SK-N-SH (cell line): ENCODE measurements at regions not wholly inside any gene's neighbourhood (a gene's known extent, or its start where the extent isn't known, plus 50 kb on each side); places are given as distances from the start of the nearest gene placed in this dataset.

Experiments
- CTCF ChIA-PET: fragments of 300-600, 350-600 bp; formaldehyde crosslinking; extraction: SDS; loops from one replicate; lab custom pipeline; 2021; lab: Yijun Ruan, JAX
- POLR2A ChIA-PET: fragments of 350-600 bp; sonication (Branson Sonifier 250); formaldehyde crosslinking; extraction: SDS; loops from one replicate; lab custom pipeline; 2020; ENCODE audit warnings: antibody characterized with exemption, inconsistent platforms; lab: Yijun Ruan, JAX
- DNase-seq: peaks from one replicate; pipeline ENCODE4 v3.0.0; 2012
- H2AFZ ChIP-seq: fragments of 200-600 bp; sonication (generic); 2 replicates; pipeline ENCODE4 v1.8.1; 2016; ENCODE audit warnings: antibody characterized with exemption, mild to moderate bottlenecking, low read depth
- H3F3A ChIP-seq: fragments of 200-600 bp; sonication (generic); replicated peaks from 2 replicates; pipeline ENCODE3; 2016; ENCODE audit warnings: antibody characterized with exemption, mild to moderate bottlenecking; ENCODE audit not compliant: insufficient read depth
- H3K27ac ChIP-seq, 2 experiments: fragments of 200-500 bp in 1 of 2; fragments of 200-600 bp in 1 of 2; sonication (Bioruptor generic) in 1 of 2; sonication (generic), shearing (Covaris generic) in 1 of 2; 2 replicates each; pipeline versions ENCODE4 v1.5.1 to v1.6.1; 2014 to 2016; ENCODE audit warnings: low read depth in 2 of 2, inconsistent platforms in 1 of 2, low read length in 1 of 2, mild to moderate bottlenecking in 1 of 2, mixed read lengths in 1 of 2
- H3K27me3 ChIP-seq: fragments of 200-600 bp; sonication (generic), shearing (Covaris generic); 2 replicates; pipeline ENCODE4 v1.6.1; 2016; ENCODE audit warnings: mixed run types; ENCODE audit not compliant: insufficient read depth
- H3K36me3 ChIP-seq, 2 experiments: fragments of 200-500 bp in 1 of 2; fragments of 200-600 bp in 1 of 2; sonication (Bioruptor generic) in 1 of 2; sonication (generic) in 1 of 2; replicated peaks in 1 of 2; 2 replicates each; pipeline versions ENCODE3 to v1.5.1; 2014 to 2016; ENCODE audit warnings: low read length in 1 of 2, mild to moderate bottlenecking in 1 of 2; ENCODE audit not compliant: insufficient read depth in 2 of 2, control insufficient read depth in 1 of 2
- H3K4me1 ChIP-seq, 2 experiments: fragments of 200-500 bp in 1 of 2; fragments of 200-600 bp in 1 of 2; sonication (Bioruptor generic) in 1 of 2; sonication (generic), shearing (Covaris generic) in 1 of 2; 2 replicates each; pipeline versions ENCODE4 v1.5.1 to v1.6.1; 2014 to 2016; ENCODE audit warnings: low read depth in 1 of 2, low read length in 1 of 2, mixed run types in 1 of 2; ENCODE audit not compliant: insufficient read depth in 2 of 2, control insufficient read depth in 1 of 2
- H3K4me2 ChIP-seq: fragments of 200-600 bp; sonication (generic), shearing (Covaris generic); 2 replicates; pipeline ENCODE4 v1.6.1; 2017; ENCODE audit warnings: mixed run types
- H3K4me3 ChIP-seq, 2 experiments: fragments of 200-500 bp in 1 of 2; fragments of 200-600 bp in 1 of 2; sonication (Bioruptor generic) in 1 of 2; sonication (generic), shearing (Covaris generic) in 1 of 2; 2 replicates each; pipeline versions ENCODE4 v1.5.1 to v1.8.1; 2014 to 2016; ENCODE audit warnings: low read depth in 2 of 2, inconsistent platforms in 1 of 2, low read length in 1 of 2, mild to moderate bottlenecking in 1 of 2, mixed read lengths in 1 of 2, moderate library complexity in 1 of 2
- H3K79me2 ChIP-seq: fragments of 200-600 bp; sonication (generic); 2 replicates; pipeline ENCODE4 v1.8.1; 2017; ENCODE audit warnings: mild to moderate bottlenecking; ENCODE audit not compliant: insufficient read depth
- H3K9ac ChIP-seq: fragments of 200-600 bp; sonication (generic); 2 replicates; pipeline ENCODE4 v1.6.1; 2017; ENCODE audit warnings: mixed run types
- H3K9me2 ChIP-seq: fragments of 200-600 bp; sonication (generic); 2 replicates; pipeline ENCODE4 v1.6.1; 2017; ENCODE audit warnings: mixed run types
- H3K9me3 ChIP-seq: fragments of 200-600 bp; sonication (generic); 2 replicates; pipeline ENCODE4 v1.6.1; 2017; ENCODE audit warnings: mixed run types, mild to moderate bottlenecking, moderate library complexity
- H4K20me1 ChIP-seq: fragments of 200-600 bp; sonication (generic); 2 replicates; pipeline ENCODE4 v1.6.1; 2017; ENCODE audit warnings: mild to moderate bottlenecking, mixed run types; ENCODE audit not compliant: insufficient read depth
- CHD2 ChIP-seq: fragments of 150-350 bp; IDR thresholded peaks from 2 replicates; pipeline ENCODE4 v1.6.1; 2018; ENCODE audit warnings: low read length; ENCODE audit not compliant: partially characterized antibody
- CTCF ChIP-seq: fragments of 200-600 bp; sonication (generic); IDR thresholded peaks from 2 replicates; pipeline ENCODE4 v1.6.1; 2017; ENCODE audit warnings: antibody characterized with exemption, mild to moderate bottlenecking, moderate library complexity
- ELF1 ChIP-seq: IDR thresholded peaks from 2 replicates; pipeline ENCODE4 v1.4.0; 2012
- EP300 ChIP-seq, 2 experiments: IDR thresholded peaks; 2 replicates each; pipeline versions ENCODE4 v1.4.0 to v1.6.1; 2012; ENCODE audit warnings: borderline replicate concordance in 1 of 2, low read depth in 1 of 2, low read length in 1 of 2
- FOXJ3 ChIP-seq: sonication (generic); formaldehyde crosslinking; IDR thresholded peaks from 2 replicates; pipeline ENCODE4 v1.5.1; 2020; ENCODE audit warnings: mild to moderate bottlenecking, missing genetic modification reagents
- IRF3 ChIP-seq: fragments of 150-350 bp; IDR thresholded peaks from 2 replicates; pipeline ENCODE4 v1.6.1; 2016; ENCODE audit warnings: mild to moderate bottlenecking, low read depth, low read length
- JUND ChIP-seq: IDR thresholded peaks from 2 replicates; pipeline ENCODE4 v1.4.0; 2012
- MXI1 ChIP-seq: IDR thresholded peaks from 2 replicates; pipeline ENCODE4 v1.6.1; 2012; ENCODE audit warnings: mild to moderate bottlenecking, low read depth, low read length, improper control_type of control experiment
- NRF1 ChIP-seq: IDR thresholded peaks from 2 replicates; pipeline ENCODE4 v1.6.1; 2012; ENCODE audit warnings: low read depth, mild to moderate bottlenecking, low read length
- POLR2AphosphoS5 ChIP-seq: IDR thresholded peaks from 2 replicates; pipeline ENCODE4 v1.6.1; 2012; ENCODE audit warnings: low read depth, low read length
- RCOR1 ChIP-seq: fragments of 150-350 bp; IDR thresholded peaks from 2 replicates; pipeline ENCODE4 v1.6.1; 2017; ENCODE audit warnings: antibody characterized with exemption, low read length
- REST ChIP-seq: IDR thresholded peaks from 2 replicates; pipeline ENCODE4 v1.6.1; 2012; ENCODE audit warnings: mild to moderate bottlenecking, low read depth, low read length, moderate library complexity
- RFX5 ChIP-seq: IDR thresholded peaks from 2 replicates; pipeline ENCODE4 v1.6.1; 2012; ENCODE audit warnings: mild to moderate bottlenecking, improper control_type of control experiment, low read length
- SMC3 ChIP-seq: IDR thresholded peaks from 2 replicates; pipeline ENCODE4 v1.6.1; 2012; ENCODE audit warnings: low read depth, low read length, improper control_type of control experiment
- TAF1 ChIP-seq: IDR thresholded peaks from 2 replicates; pipeline ENCODE4 v1.6.1; 2012; ENCODE audit warnings: low read depth, mild to moderate bottlenecking, low read length, moderate library complexity, borderline replicate concordance
- USF1 ChIP-seq: IDR thresholded peaks from 2 replicates; pipeline ENCODE4 v1.4.0; 2012; ENCODE audit warnings: low read depth, borderline replicate concordance
- ZBTB33 ChIP-seq: IDR thresholded peaks from 2 replicates; pipeline ENCODE4 v1.4.0; 2012; ENCODE audit warnings: low read depth, borderline replicate concordance
- WGBS: methylation state at CpG from one replicate; pipeline ENCODE4 v1.1.6; 2017; ENCODE audit warnings: low lambda C conversion rate; 5-methylcytosine and 5-hydroxymethylcytosine counted together

- Histone ChIP-seq H3K9me2 (no peaks in the 10 kb centered on the region), H3K9me3 (no peaks in the 10 kb centered on the region), H3K4me3 (no peak overlapping the region), H3K79me2 (no peaks in the 10 kb centered on the region), H3K27me3 (peaks cover 28% of the 10 kb centered on the region; the same call in 1 of the 2 replicates), H3K4me2 (no peak overlapping the region), H3F3A (no peaks in the 10 kb centered on the region), H3K36me3 (no peaks in the 10 kb centered on the region), H3K4me1 (no peaks in the 10 kb centered on the region; a peak in 1 of 4 replicates), H4K20me1 (no peaks in the 10 kb centered on the region), H3K9ac (no peak overlapping the region), H2AFZ (no peak overlapping the region), H3K27ac (no peak overlapping the region)
- ChIA-PET CTCF (interaction anchor here (1.2 kb wide), 1 partner anchor 239 kb away, joined by 4 read pairs; no protein-coding TSS in a partner anchor), POLR2A (no interaction called here)
- no peak for DNase-seq
- TF ChIP-seq CTCF (no peak), MXI1 (no peak), ELF1 (no peak), USF1 (no peak), POLR2AphosphoS5 (no peak), TAF1 (no peak), IRF3 (no peak), RCOR1 (no peak), JUND (no peak), EP300 (IDR thresholded peaks at IDR 0.05; ENCODE audit: borderline replicate concordance in 1 of 2, low read depth in 1 of 2, low read length in 1 of 2) (no peak), FOXJ3 (CRISPR knock-in tag) (no peak), REST (no peak), NRF1 (no peak), CHD2 (no peak), SMC3 (no peak), RFX5 (no peak), ZBTB33 (no peak)
- 67% methylated on average over 9 of the region's 9 CpGs for WGBS
Measured at GRCh38 chr2:120441351-120441700, 95.4 kb downstream of the INHBB start.
